ENCODE measurements at regions not wholly inside any gene's neighbourhood (a gene's known extent, or its start where the extent isn't known, plus 50 kb on each side); places are given as distances from the start of the nearest gene placed in this dataset.

GRCh38 chr18:75799449-75800330, 372.2 kb upstream of the SMIM21 start:
- no peak for TF ChIP-seq CTCF (IDR thresholded peaks at IDR 0.05; ENCODE audit: insufficient read depth, low read length, poor library complexity, severe bottlenecking)
- TF ChIP-seq EZH2phosphoT487 (conservative IDR thresholded peaks at IDR 0.05; ENCODE audit: low read length) = no peak
